ENCODE measurements at regions not wholly inside any gene's neighbourhood (a gene's known extent, or its start where the extent isn't known, plus 50 kb on each side); places are given as distances from the start of the nearest gene placed in this dataset.

DNA sequence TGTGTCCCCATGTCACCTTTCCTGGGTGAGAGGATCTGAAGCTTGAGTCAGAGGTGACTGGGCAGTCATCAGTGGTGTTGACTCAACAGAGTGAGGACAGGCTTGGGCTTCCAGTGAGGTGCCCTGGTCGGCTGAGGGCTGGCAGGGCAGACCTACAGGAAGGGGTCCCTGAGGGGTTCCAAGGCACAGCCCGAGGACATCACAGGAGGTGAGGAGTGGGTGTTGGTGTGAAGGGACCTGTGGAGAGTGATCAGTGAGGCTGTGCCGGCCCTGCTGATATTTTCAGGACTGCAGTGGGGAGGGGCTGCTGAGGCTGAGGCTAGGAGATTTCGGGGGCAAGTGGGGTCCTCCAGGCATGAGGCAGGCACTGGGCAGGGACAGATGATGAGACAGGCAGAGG is 545.5 kb downstream of the TCERG1L start:
- no peak for DNase-seq (ENCODE audit: low spot score)

DNA sequence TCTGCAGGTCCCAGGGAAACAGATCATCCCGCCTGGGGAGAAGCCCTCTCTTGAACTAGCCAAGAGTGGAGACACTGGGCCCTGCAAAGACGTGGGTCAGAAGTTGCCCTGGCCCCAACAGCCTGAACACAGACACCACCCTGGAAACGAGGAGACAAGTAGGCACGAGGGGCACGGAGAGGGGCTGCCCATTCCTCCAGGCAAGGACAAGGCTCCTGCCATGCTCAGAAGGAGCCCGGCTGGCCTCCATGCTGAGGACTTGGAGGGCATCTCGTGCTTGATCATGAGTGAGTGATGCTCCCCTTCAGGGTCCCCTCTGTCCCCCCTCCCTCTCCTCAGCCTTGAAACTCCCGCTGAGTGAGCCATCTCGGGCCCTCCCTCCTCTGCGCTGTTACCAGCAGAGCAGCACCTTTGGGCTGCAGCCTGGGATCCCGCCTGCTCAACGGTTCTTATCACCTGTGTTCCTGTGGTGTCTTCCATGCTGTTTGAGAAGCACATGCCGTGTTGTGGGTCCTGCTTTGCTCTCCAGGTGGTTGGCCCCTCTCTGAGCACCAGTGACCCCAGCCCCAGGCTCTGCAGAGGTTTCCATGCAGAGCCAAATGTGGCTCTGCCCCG is 544.3 kb downstream of the TCERG1L start:
- DNase-seq (ENCODE audit: low spot score), result no peak

DNA sequence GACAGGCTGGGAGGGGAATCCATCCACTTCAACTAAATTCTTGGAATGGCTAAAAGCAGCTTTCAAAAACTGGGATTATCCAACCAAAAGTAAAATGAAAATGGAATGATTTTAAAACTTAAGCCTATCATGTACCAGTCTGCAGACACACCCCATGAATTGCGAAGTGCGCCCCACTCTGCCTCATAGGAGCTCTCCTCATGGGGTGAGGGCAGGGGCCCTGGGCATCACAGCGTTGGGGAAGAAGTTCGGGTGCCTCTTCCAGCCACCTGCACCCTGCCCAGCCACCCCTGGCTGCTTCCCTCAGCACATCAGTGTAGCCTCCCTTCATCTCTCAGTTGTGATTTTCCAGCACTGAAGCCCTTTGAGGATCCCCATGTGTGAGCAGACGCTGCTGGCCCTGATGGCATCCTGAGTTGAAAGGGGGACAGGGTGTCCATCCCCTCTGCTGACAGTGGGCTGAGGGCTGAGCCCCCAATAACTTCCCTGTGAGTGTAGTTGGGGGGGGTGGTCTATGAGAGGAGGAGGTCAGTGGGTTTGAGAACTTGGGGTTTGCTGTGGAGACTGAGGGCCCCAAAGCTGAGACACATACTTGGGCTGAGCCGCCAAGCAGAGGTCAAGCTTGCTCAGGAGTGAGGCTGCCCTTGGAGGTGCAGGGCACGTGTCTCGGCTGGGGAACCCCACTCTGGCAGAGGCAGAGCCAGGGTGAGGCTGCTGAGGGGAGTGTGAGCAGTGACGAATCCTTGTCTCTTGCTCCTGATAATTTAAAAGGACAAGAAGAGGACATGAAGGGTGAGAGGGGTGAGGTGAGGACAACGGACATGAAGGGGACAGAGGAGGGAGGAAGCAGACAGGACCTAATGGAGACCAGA is 542.1 kb downstream of the TCERG1L start:
- DNase-seq (ENCODE audit: low spot score), result no peak

DNA sequence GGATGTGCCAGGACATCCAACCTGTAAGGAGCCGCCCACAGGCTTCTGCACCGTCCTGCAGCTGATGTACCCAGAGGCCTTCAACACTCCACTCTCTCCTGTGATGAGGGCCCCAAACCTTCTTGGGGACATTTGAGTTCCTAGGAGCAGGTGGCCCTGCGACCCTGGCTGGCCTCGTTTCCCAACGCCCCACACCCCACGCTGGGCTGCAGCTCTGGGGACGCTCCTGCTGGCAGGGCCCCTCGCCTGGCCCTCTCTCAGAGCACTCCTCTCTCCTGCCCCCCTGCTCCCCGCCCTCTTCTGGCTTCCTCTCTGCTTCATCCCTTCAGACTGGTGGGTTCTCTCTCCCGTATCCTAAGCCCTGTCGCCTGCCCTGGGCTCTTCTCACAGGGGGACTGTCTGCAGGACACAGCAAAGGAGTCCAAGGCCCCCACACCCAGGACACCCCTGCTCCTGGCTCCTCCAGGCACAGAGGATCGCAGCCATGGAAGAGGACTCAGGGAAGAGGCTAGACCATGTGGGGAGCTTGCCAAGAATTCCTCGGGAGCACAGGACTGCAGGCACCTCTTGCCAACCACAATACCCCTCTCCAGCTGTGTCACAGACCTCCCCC is 541.4 kb downstream of the TCERG1L start:
- DNase-seq (ENCODE audit: low spot score), result no peak

DNA sequence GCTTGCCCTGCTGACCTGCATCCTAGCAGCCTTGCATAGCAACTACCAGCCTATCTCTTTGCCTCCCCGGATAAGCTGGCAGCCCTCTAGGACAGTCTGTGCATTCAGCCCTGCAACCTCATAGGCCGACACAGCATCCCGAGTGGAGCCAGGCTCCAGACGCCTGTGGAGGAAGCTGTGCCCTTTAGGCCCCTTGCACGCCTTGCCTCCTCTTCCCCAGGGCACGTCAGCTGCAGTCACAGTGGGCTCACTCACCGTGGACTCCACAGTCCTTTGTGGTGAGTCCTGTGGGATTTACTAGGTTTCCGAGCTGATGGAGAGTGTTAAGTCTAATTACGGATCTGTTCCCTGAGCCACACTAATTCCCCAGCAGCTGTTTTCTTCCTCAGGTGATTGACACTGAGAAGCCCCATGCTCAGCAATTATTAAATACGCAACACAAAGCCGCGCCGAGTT is 540.0 kb downstream of the TCERG1L start:
- DNase-seq (ENCODE audit: low spot score), result no peak

DNA sequence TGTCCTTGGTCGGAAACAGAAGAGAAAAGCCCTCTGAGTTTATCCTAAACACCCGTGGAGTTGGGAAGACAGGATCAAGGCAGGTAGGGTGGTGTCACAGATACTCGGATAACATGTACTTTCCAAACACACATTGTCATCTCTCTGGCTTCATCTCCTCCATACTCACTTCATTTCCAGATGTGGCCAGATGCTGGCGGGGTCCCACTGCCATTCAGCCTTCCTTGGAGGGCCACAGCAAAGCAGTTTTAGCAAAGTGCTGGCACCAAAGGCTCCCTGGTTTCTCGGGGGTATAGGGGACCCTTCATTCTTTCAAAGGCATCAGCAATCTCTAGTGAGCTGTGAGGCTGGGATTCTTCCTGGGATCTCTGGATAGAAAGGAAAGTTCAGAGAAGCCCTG is 539.5 kb downstream of the TCERG1L start:
- DNase-seq (ENCODE audit: low spot score), result no peak

DNA sequence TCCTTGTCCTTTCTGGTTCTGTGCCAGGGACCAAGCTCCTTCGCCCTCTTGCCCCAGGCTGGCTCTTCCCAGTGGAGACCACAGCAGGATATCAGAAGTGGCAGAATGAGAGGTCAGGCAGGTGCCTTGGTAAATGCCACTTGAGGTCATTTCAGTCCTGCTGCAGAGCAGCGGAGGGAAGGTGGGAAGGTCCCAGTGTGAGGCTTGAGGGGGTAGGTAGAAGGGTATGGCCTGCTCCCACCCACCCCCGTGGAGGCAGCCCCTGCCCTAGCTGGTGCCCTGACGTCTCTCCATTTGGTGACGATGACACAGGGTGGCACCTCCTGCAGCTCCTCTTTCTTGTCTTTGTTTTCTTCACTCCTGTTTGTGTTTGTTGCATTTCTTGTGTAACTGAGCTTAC is 538.8 kb downstream of the TCERG1L start:
- DNase-seq (ENCODE audit: low spot score), result no peak

DNA sequence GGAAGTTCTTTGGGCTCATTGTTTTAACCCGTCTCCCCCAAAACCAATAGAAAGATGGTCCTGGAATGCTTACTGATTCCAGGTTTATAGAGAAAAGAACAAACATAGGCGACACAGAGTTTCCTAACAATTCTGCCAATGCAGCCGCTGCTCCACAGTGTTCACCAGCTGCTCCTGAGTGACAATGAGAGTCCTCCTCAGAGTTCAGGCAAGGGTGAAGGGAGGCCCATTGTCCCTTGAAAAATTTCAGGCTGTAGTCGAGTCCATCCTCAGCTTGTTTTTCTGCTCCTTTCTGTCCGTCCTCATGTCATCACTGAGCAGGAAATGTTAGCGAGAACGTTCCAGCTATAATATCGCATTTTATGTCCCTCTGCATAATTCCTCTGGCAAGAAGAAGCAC is 537.6 kb downstream of the TCERG1L start:
- DNase-seq (ENCODE audit: low spot score), result no peak

DNA sequence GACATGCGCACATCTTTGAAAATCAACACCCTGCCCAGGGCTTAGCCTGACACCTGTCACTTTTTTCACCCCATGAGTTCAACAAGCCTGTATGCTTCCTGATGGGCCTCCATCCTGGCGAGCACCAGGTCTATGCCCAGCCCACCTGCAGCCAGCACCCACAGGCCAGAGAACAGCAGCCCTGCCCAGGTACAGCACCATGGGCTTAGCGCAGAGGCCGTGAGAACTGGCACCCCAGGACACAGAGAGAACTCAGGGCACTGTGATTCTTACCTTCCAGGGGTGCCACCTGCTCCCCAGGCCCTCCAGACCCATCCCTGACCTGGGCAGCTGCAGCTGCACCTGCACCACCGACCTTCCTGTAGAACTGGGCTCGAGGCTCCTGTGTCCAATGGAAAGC is 536.6 kb downstream of the TCERG1L start:
- no peak for DNase-seq (ENCODE audit: low spot score)

DNA sequence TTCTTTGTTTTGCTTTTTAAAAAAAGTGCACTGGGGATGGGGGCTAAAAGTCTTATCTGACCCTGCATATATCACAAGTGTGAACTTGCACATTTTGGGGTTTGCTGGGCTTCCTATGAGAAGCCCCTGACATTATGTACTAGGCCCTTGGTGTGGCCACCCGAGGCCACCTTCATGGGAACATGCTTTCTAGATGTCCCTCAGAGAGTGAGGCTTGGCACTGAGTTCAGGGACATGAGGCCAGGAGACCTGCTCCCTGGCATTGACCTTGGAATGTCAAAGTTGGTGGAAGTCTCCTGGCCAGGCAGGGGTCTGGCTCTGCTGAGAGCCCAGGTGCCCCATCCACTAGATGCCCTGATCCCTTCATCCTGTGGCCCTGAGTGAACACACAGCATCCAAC is 536.2 kb downstream of the TCERG1L start:
- no peak for DNase-seq (ENCODE audit: low spot score)

DNA sequence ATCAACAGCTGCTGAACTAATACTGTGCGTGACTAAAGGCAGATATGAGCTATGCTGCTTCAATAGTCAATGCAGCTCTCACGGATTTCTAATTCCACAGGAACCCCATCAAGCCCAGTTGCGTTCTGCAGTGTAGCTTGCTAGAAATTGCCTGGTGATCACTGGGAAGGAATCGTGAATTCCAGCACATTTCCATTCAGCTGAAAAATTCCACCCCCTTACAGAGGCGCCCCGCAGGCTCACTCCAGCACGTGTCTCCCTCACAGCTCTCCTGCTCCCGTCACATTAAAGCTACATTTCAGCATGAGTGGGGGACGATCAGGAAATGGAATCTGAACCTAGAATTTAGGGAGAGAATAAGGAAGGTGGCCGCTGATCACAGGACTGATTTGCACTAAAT is 534.8 kb downstream of the TCERG1L start:
- DNase-seq (ENCODE audit: low spot score), result no peak

DNA sequence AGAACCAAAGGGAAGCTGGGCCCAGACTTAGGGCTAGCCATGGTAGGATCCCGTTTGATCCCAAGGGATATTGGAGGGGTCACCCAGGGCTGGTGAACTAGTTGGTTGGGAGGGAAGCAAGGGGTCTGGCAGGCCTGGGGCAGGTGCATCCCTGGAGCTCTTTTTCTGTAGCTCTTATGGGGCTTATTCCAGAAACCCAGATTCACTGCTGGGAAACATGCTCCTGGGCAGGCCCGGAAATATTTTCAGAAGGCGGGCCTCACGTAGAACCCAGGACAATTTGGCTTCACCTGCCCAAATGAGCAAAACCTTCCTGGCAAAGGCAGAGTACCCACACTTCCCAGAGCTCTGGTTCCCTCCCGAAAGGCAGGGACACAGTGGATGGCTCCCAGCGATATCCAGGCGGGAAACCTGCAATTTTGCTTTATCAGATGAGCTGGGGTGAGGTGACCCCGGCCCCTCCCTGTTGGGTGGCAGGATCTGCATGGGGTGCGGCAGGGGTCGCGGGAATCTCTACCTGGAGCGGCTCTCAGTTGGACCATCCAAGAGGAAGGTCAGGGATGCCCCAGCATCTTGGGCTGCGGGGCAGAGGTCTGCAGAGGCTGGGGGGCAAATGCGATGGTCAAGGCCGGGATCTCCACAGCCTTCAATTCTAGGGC is 533.9 kb downstream of the TCERG1L start:
- DNase-seq (ENCODE audit: low spot score), result no peak

DNA sequence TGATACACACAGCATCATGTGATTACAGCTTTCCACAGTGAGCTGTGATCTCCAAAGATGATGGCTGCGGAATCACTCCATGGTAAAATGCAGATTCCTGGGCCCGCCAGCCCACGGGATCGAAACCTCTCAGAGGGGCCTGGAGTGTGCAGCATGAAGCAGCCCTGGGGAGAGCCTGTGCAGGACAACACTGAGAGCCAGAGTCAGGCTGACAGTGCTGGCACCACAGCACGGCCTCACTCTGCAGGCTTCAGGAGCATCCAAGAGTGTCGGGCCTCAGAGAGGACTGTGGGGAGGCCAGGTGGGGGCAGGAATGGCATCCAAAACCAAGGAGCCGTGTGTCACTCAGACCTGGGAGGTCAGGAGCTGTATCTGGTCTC is 533.4 kb downstream of the TCERG1L start:
- DNase-seq (ENCODE audit: low spot score), result no peak

DNA sequence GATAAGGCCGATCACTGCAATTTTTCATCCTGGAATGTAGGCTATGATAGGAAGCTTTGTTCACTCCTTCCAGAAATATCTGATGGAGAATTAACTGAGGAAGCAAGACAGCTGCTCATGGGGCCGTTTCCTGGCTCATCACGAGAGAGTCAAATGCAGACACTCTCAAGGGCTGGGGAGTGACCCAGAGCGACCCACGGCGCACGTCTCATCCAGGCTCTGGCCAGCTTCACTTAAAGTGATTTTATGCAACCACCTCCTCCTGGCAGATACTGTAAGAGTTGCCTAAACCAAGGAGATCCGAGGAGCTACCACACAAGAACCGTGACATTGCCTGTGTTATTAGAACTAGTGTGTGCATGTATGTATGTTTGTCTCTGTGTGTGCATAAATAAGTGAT is 530.8 kb downstream of the TCERG1L start:
- peak; percentile 10 for DNase-seq (ENCODE audit: low spot score)

DNA sequence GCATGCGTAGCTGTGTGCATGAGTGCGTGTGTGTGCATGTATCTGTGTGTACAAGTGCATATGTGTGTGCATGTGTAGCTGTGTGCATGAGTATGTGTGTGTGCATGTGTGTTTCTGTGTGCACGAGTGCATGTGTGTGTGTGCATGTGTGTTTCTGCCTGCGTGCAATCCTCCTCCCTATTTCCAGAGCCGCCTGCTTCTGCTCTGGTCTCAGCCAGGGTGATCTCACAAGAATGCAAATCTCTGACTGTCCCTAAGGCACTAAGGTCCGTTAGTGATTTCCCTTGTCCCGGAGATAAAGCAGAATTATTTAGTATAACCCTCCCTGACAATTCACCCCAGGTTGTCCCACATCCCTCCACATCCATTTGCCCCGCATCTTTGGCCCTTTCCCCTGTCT is 530.3 kb downstream of the TCERG1L start:
- no peak for DNase-seq (ENCODE audit: low spot score)

DNA sequence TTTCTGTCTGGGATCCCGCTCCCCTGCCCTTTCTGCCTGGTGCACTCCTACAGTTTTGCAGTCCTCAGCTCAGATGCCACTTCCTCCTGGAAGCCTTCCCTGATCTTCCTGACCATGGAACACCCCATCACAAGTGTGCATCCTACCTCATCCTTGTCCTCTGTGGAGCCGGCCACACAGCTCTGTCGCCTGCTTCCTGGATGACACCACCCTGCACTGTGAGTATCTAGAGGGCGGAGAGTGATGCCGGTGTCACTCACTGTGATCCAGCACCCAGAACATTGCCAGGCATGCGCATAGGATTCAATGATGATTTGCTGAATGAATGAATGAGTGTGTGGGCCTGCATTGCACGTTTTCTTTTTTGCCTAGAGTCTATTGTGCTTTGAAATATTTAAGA is 529.9 kb downstream of the TCERG1L start:
- no peak for DNase-seq (ENCODE audit: low spot score)

DNA sequence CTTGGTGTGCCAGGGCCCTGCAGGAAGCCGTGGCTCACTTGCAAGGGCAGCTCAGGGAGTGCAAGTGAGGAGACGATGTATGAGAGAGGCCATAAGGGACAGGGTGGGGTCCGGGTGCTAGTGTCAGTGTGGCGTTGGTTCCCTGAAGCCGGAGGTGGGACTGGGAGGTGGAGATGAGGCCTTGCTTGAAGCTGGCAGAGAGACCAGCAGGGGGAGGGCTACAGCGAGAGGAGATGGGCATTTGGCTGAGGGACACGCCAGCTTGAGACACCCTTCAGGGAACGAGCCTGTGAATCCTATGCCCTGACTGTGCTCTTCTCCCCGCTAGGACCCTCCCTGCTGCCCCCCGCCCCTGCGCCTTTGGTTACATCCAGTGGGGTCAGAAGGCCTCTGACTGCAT is 529.1 kb downstream of the TCERG1L start:
- no peak for DNase-seq (ENCODE audit: low spot score)

DNA sequence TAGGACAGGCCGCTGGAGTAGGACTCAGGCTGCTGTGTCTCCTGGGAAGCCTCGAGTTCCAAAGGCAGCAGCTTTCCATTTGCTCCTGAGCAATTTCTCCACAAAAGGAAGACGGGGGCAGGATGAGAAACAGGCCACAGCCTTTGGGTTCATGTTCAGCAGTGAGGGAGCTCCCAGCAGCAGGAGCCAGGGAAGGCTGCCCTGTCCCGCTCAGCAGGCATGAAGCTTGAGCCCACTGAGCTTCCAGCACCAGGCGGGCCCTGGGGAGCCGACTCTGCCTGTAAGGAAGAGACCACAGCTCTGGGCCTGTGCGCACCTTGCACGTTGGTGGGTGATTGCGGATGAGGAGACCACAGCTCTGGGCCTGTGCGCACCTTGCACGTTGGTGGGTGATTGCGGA is 527.2 kb downstream of the TCERG1L start:
- DNase-seq (ENCODE audit: low spot score), result no peak

DNA sequence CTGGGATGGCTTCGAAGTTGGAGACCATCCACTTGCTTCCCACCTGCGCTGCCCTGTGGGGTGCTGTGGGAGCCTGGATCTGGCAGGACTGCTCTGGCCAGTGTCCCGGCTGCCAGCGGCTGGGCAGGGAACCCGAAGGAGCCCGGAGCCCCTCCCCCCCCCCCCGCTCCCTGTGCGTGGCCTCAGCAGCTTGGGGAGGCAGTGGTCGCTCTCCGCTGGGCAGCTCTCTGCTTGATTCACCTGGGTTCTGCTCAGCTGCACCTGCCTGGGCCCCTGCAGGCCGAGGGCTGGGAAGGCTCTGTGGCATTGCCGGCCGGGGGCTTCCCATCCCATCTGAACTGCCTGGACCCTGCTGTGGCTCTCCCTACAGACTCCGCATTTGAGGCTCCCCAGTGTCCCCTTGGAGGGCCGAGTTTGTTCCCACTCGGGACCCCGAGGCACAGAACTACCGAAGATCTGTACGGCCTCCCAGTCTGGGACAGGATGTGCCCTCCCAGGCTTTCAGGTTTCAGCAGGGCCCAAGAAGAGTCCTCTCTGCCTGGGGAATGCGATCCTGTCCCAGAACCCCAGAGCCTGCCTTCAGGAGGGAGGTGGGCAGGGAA is 525.1 kb downstream of the TCERG1L start:
- DNase-seq (ENCODE audit: low spot score), result no peak

DNA sequence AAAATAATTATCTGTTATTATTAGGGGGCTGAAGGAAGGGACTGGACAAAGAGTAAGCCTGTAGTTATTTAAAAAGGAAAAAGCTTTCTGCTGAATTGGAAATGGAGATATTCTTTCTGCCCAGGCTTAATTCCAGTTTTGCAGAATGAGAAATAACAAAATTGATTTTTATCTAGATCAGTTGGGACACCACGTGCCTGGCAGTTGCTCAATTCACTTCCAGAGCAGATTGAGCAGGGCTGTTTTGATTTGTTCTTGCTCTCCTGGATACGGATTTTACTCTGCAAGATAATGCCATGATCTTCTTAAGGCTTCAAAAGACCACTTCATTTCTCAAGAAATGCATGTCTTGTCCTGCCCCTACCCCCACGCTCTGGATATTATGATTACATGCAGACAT is 524.3 kb downstream of the TCERG1L start:
- DNase-seq (ENCODE audit: low spot score), result peak; percentile 12

DNA sequence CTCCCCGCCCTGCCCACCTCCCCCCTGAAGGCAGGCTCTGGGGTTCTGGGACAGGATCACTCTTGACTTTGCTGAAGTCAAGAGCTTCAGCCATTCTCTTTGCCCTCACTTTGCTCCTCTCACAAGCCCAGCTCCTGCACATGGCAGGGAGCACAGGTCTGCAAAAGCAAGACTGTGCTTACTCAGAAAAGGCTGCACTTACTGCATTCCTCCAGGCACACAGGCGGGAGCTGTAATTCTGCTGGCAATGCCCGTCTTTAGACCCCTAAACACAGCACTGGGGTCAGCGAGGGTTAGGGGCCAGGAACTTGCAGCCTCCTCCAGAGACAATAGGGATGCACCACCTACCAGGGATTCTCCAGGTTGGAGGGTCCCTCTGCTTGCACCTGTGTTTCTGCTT is 523.7 kb downstream of the TCERG1L start:
- DNase-seq (ENCODE audit: low spot score), result no peak

DNA sequence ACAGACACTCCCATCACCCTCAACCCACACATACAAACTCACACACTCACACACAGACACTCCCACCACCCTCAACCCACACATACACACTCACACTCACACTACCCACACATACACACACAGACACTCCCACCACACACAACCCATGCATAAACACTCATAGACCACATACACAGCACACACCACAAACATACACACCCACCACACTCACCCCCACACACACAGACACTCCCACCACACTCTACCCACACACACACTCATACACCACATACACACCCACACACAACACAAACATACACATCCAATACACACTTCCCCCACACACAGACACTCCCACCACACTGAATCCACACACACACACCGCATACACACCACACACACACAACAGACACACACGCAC is 521.2 kb downstream of the TCERG1L start:
- no peak for DNase-seq (ENCODE audit: low spot score)

Measured in umbilical cord (tissue), 1 donor.